ENCODE measurements at regions not wholly inside any gene's neighbourhood (a gene's known extent, or its start where the extent isn't known, plus 50 kb on each side); places are given as distances from the start of the nearest gene placed in this dataset.

DNA sequence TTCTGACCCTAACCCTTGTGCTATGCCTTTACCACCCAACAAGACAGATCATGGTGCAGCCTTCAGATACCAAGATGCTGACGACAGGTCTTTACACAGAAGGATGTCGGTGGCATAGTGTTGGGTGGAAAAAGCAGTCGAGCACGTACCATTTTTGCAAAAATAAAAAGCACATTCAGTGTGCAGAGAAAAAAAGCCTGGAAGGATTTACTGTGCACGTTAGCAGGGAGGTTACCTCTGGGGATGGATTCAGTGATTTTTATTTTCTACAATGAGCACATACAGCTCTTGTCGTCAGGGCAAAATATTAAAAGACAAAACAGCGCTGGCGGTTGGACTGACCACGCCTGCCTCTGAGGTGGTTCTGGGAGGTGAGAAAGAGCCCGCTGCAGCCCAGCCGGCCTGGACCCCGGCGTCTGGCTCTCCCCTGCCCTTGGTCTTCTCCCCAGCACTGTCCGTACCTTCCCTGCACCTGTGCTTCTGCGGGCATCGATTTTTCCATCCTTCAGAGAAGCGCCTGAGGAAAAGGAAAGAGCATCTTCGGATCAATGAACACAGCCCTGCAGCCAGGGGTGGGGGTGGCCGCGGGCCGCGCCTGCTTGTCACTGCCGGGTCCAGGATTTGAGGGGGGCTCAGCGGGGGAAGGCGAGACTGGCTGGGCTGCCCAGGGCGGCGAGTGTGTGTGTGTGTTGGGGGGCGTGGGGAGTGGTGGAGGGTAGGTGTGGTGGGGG lies 200.0 kb upstream of the IER5L start:
- Histone ChIP-seq H3K4me3 (no peak overlapping the region), H3K36me3 (no peaks in the 10 kb centered on the region), H3K9me3 (no peaks in the 10 kb centered on the region), H3K27me3 (no peaks in the 10 kb centered on the region), H3K4me1 (peaks cover 4% of the 10 kb centered on the region), H3K27ac (no peak overlapping the region), H3K9ac (ENCODE audit: low read depth in 2 of 2, low read length in 2 of 2) (no peak overlapping the region)
- intact Hi-C loops (cut with DNase I): no loop called here
- no peak for TF ChIP-seq CTCF (IDR thresholded peaks at IDR 0.05)
- no peak for DNase-seq

DNA sequence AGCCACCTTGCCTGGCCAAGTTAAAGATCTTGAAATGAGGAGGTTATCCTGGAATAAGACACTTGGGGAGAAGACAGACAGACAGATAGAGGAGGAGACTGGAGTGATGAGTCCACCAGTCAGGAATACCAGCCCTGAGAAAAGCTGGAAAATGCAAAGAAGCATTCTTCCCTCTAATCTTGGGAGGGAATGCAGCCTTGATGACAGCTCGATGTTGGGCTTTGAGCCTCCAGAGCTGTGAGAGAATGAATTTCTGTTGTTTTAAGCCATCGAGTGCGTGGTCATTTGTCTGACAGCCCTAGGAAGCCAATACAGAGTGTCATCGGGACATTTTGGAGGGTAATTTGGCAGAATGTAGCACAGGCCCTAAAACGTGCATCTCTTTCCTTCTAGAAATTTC lies 199.1 kb upstream of the IER5L start:
- no peak overlapping the region for H3K9ac ChIP-seq (ENCODE audit: low read depth in 2 of 2, low read length in 2 of 2)
- no peaks in the 10 kb centered on the region for H3K4me1 ChIP-seq
- H3K27ac ChIP-seq: no peak overlapping the region
- no peaks in the 10 kb centered on the region for H3K36me3 ChIP-seq
- no peak overlapping the region for H3K4me3 ChIP-seq
- no peaks in the 10 kb centered on the region for H3K9me3 ChIP-seq
- no peak for DNase-seq
- no peaks in the 10 kb centered on the region for H3K27me3 ChIP-seq
- intact Hi-C loops (cut with DNase I): no loop called here
- no peak for TF ChIP-seq CTCF (IDR thresholded peaks at IDR 0.05)

DNA sequence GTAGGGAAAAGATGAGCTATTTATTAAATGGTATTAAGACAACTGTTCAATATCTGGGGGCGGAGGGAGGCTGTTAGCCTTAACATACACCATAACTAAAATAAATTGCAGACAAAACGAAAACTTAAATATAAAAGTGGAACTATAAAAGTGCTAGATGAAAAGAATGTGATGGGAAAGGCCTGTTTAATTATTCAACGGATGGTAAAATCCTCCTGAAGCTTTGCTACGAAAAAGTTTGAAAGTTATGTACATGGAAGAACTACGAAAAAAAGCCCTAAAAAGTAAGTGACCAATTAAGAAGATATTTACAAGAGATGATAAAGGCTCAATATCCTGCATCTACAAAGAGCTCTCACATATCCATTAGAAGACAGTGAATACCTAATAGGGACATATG lies 197.8 kb upstream of the IER5L start:
- H3K27me3 ChIP-seq: no peaks in the 10 kb centered on the region
- no peak overlapping the region for H3K27ac ChIP-seq
- no peaks in the 10 kb centered on the region for H3K9me3 ChIP-seq
- DNase-seq: no peak
- no peak for TF ChIP-seq CTCF (IDR thresholded peaks at IDR 0.05)
- intact Hi-C loops (cut with DNase I): no loop called here
- no peaks in the 10 kb centered on the region for H3K4me1 ChIP-seq
- H3K4me3 ChIP-seq: no peak overlapping the region
- H3K36me3 ChIP-seq: no peaks in the 10 kb centered on the region
- H3K9ac ChIP-seq (ENCODE audit: low read depth in 2 of 2, low read length in 2 of 2): no peak overlapping the region

- Histone ChIP-seq H3K9ac (ENCODE audit: low read depth in 2 of 2, low read length in 2 of 2) (no peak overlapping the region), H3K4me1 (no peaks in the 10 kb centered on the region), H3K9me3 (no peaks in the 10 kb centered on the region), H3K27ac (no peak overlapping the region), H3K36me3 (no peaks in the 10 kb centered on the region), H3K27me3 (no peaks in the 10 kb centered on the region), H3K4me3 (no peak overlapping the region)
- intact Hi-C loops (cut with DNase I): no loop called here
- no peak for DNase-seq
- no peak for TF ChIP-seq CTCF (IDR thresholded peaks at IDR 0.05)
Observed at GRCh38 chr9:129374651-129375050, 196.6 kb upstream of the IER5L start.

- no peak for DNase-seq
- no peaks in the 10 kb centered on the region for H3K4me1 ChIP-seq
- no peak for TF ChIP-seq CTCF (IDR thresholded peaks at IDR 0.05)
- H3K9me3 ChIP-seq: no peaks in the 10 kb centered on the region
- intact Hi-C loops (cut with DNase I): no loop called here
- no peak overlapping the region for H3K9ac ChIP-seq (ENCODE audit: low read depth in 2 of 2, low read length in 2 of 2)
- no peaks in the 10 kb centered on the region for H3K36me3 ChIP-seq
- no peak overlapping the region for H3K4me3 ChIP-seq
- H3K27ac ChIP-seq: no peak overlapping the region
- H3K27me3 ChIP-seq: no peaks in the 10 kb centered on the region
Observed at GRCh38 chr9:129374231-129374630, 196.2 kb upstream of the IER5L start.

Data from colonic mucosa (tissue), 4 donors.